Left lung (tissue), 4 donors: ENCODE measurements at regions not wholly inside any gene's neighbourhood (a gene's known extent, or its start where the extent isn't known, plus 50 kb on each side); places are given as distances from the start of the nearest gene placed in this dataset.
A peak's percentile ranks its signal among the peaks of the same experiment; 100 is the strongest.

ENCODE experiments used
- ATAC-seq: fragments of 200-7000 bp; cut with Tn5 transposase; one replicate; pipeline ENCODE4 v1.9.1; 2020; ENCODE audit warnings: moderate library complexity
- DNase-seq, 4 donors: peaks; one replicate each; pipeline ENCODE4 v3.0.0-alpha.2; 2013 to 2020
- H3K27ac ChIP-seq, 2 donors: fragments of 200-600 bp; sonication (generic) in 1 of 2; one replicate each; pipeline versions ENCODE4 v1.5.0 to v1.8.0; 2020 to 2021
- H3K27me3 ChIP-seq, 2 donors: fragments of 200-600 bp; sonication (generic) in 1 of 2; one replicate each; pipeline versions ENCODE4 v1.5.0 to v1.8.0; 2020 to 2021
- H3K36me3 ChIP-seq, 2 donors: fragments of 200-600 bp; sonication (generic) in 1 of 2; one replicate each; pipeline versions ENCODE4 v1.5.0 to v1.8.0; 2020 to 2021
- H3K4me1 ChIP-seq, 2 donors: fragments of 200-600 bp; one replicate each; pipeline ENCODE4 v1.8.0; 2021
- H3K4me3 ChIP-seq, 2 donors: fragments of 200-600 bp; sonication (generic) in 1 of 2; one replicate each; pipeline versions ENCODE4 v1.5.0 to v1.8.0; 2020 to 2021; ENCODE audit warnings: mild to moderate bottlenecking in 1 of 2
- H3K9me3 ChIP-seq, 2 donors: fragments of 200-600 bp; sonication (generic) in 1 of 2; one replicate each; pipeline versions ENCODE4 v1.5.0 to v1.8.0; 2020 to 2021
- CTCF ChIP-seq, 2 donors: fragments of 200-600 bp; sonication (generic) in 1 of 2; IDR thresholded peaks; one replicate each; pipeline versions ENCODE4 v1.5.0 to v1.8.0; 2021; ENCODE audit warnings: antibody characterized with exemption in 2 of 2
- intact Hi-C, 2 donors: fragments of 100-400 bp; cut with DNase I; formaldehyde crosslinking; loops; one replicate each; pipeline versions ENCODE4 v1.11.2 to v1.14.2; 2022
- donor health status: DM: no; HTN: yes; CAD: no.
- donor health status: DM: no; HTN: no; CAD: no.

- intact Hi-C loops = no loop called here
- Histone ChIP-seq H3K9me3 (no peaks in the 10 kb centered on the region), H3K27me3 (peaks cover 0 to 15% of the 10 kb centered on the region in 2 donors), H3K27ac (no peak overlapping the region), H3K4me3 (no peak overlapping the region), H3K4me1 (no peaks in the 10 kb centered on the region), H3K36me3 (no peaks in the 10 kb centered on the region)
- ATAC-seq (no peak), DNase-seq (peak in 1 of 4 donors; percentile 46)
- TF ChIP-seq CTCF (IDR thresholded peaks at IDR 0.05) = no peak
Observed at GRCh38 chr11:70525466-70525865, 127.1 kb downstream of the CTTN start.

- Histone ChIP-seq H3K27me3 (peaks cover 0 to 15% of the 10 kb centered on the region in 2 donors), H3K4me3 (no peak overlapping the region), H3K36me3 (no peaks in the 10 kb centered on the region), H3K27ac (no peak overlapping the region), H3K9me3 (no peaks in the 10 kb centered on the region), H3K4me1 (no peaks in the 10 kb centered on the region)
- DNase-seq (peak in 3 of 4 donors; percentile 69 to 71 (median 70)), ATAC-seq (peak; percentile 88)
- TF ChIP-seq CTCF (IDR thresholded peaks at IDR 0.05) = no peak
- intact Hi-C loops = no loop called here
Observed at GRCh38 chr11:70526116-70527045, 128.1 kb downstream of the CTTN start.

GRCh38 chr11:70527046-70527395, 128.7 kb downstream of the CTTN start:
- DNase-seq = peak in 1 of 4 donors; percentile 61
- peaks cover 0 to 13% of the 10 kb centered on the region in 2 donors for H3K27me3 ChIP-seq
- H3K27ac ChIP-seq = no peak overlapping the region
- TF ChIP-seq CTCF (IDR thresholded peaks at IDR 0.05) = no peak
- no peaks in the 10 kb centered on the region for H3K9me3 ChIP-seq
- intact Hi-C loops = no loop called here
- H3K4me1 ChIP-seq = no peaks in the 10 kb centered on the region
- no peak overlapping the region for H3K4me3 ChIP-seq
- peak; percentile 14 for ATAC-seq
- H3K36me3 ChIP-seq = no peaks in the 10 kb centered on the region

DNA sequence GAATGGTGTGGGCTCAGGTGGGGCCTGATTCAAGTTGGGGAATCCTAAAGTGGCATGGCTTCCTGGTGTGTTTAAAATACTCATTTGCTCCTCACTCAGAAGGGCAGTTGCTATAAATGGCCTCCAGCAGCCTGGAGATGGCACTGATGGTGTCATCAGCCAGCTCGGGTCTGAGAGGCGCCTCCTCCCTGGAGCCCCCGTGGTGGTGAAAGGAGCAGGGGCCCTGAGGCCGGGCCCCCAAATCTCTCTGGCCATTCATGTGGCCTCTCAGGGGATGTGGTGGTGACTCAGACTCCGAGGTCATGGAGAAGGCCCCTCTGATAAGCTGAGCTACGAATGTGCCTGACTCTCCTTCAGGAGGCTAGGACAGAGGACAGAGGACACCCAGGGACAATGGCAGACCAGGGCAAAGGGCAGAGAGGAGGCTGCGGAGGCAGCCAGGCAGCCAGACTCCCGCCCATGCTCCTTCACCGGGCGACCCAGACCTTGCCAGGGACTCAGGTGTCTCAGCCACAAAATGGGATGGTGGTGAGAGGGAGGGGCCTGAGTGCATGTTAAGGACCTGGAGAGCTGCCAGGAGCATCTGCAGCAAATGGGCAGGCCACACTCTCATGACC, 129.2 kb downstream of the CTTN start:
- H3K27me3 ChIP-seq = peaks cover 0 to 8% of the 10 kb centered on the region in 2 donors
- H3K36me3 ChIP-seq = no peaks in the 10 kb centered on the region
- no peaks in the 10 kb centered on the region for H3K9me3 ChIP-seq
- ATAC-seq (no peak), DNase-seq (peak in 1 of 4 donors; percentile 26)
- intact Hi-C loops = no loop called here
- TF ChIP-seq CTCF (IDR thresholded peaks at IDR 0.05) = no peak
- H3K4me3 ChIP-seq = no peak overlapping the region
- no peaks in the 10 kb centered on the region for H3K4me1 ChIP-seq
- H3K27ac ChIP-seq = no peak overlapping the region

DNA sequence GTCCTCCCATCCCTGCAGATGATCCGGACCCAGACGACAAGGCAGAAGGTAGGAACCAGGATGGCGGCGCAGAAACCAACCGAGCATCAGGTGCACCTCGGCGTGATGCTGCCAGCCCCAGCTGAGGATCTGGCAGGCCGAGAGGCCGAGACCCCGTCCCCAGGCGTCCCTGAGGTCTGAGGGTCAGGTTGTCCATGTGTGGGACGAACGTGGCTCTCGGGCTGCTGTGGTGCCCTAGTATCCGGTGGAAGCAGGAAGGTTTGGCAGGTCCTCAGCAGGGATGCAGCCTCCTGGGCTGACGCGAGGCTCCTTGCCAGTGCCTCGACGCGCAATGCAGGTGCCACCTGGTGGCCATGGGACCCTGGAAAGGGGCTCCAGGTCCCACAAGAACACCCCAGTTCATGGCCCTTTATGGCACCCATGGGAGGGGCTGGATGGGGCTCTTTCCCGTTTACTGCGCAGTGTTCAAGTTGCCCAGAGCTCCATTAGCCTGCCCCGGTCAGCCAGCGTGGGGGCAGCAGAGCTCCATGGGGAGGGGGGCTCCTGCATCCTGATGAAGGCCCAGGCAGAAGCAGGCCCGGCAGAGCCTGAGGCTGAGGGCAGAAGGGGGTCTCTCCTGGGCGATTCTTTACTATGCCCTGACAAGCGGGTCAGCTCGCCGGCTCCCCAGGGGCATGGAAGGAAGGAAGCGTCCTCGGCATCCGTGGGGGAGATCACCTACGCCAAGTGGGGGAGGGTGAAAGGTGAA, 129.9 kb downstream of the CTTN start:
- no peaks in the 10 kb centered on the region for H3K9me3 ChIP-seq
- no peak overlapping the region for H3K27ac ChIP-seq
- H3K36me3 ChIP-seq = no peaks in the 10 kb centered on the region
- TF ChIP-seq CTCF (IDR thresholded peaks at IDR 0.05) = no peak
- ATAC-seq = no peak
- no peaks in the 10 kb centered on the region for H3K4me1 ChIP-seq
- H3K27me3 ChIP-seq = peaks cover 0 to 1% of the 10 kb centered on the region in 2 donors
- intact Hi-C loops = no loop called here
- DNase-seq = peak in 1 of 4 donors; percentile 73
- no peak overlapping the region for H3K4me3 ChIP-seq
